Loucy (cell line): ENCODE measurements at regions not wholly inside any gene's neighbourhood (a gene's known extent, or its start where the extent isn't known, plus 50 kb on each side); places are given as distances from the start of the nearest gene placed in this dataset.

Experiments used
- H2AFZ ChIP-seq: fragments of 200-600 bp; sonication (generic); 2 replicates; pipeline ENCODE4 v1.6.0; 2016; ENCODE audit warnings: antibody characterized with exemption, mild to moderate bottlenecking, low read length, moderate library complexity
- H3F3A ChIP-seq: fragments of 200-600 bp; 2 replicates; pipeline ENCODE4 v1.6.0; 2016; ENCODE audit warnings: antibody characterized with exemption, low read depth, mild to moderate bottlenecking
- H3K27me3 ChIP-seq: fragments of 200-600 bp; sonication (generic); 2 replicates; pipeline ENCODE4 v1.6.1; 2014; ENCODE audit warnings: low read length, mild to moderate bottlenecking; ENCODE audit not compliant: insufficient read depth, poor library complexity, severe bottlenecking
- H3K36me3 ChIP-seq: fragments of 200-600 bp; sonication (generic); 2 replicates; pipeline ENCODE4 v1.6.1; 2016; ENCODE audit warnings: low read length; ENCODE audit not compliant: insufficient read depth
- H3K4me1 ChIP-seq: fragments of 200-600 bp; sonication (generic); 2 replicates; pipeline ENCODE4 v1.5.1; 2014; ENCODE audit warnings: low read length, mild to moderate bottlenecking; ENCODE audit not compliant: insufficient read depth, poor library complexity, severe bottlenecking
- H3K4me2 ChIP-seq: fragments of 200-600 bp; sonication (generic); 2 replicates; pipeline ENCODE4 v1.6.0; 2014; ENCODE audit warnings: antibody characterized with exemption, low read length, low read depth, mild to moderate bottlenecking; ENCODE audit not compliant: poor library complexity, severe bottlenecking
- H3K4me3 ChIP-seq: fragments of 200-600 bp; sonication (generic); 2 replicates; pipeline ENCODE4 v1.5.1; 2014; ENCODE audit warnings: low read length, mild to moderate bottlenecking, mixed read lengths; ENCODE audit not compliant: poor library complexity, severe bottlenecking
- H3K79me2 ChIP-seq: fragments of 200-600 bp; sonication (generic); 2 replicates; pipeline ENCODE4 v1.6.1; 2014; ENCODE audit warnings: low read length; ENCODE audit not compliant: insufficient read depth
- H3K9ac ChIP-seq: fragments of 200-600 bp; sonication (generic); 2 replicates; pipeline ENCODE4 v1.6.0; 2014; ENCODE audit warnings: mild to moderate bottlenecking, low read depth, low read length, moderate library complexity; ENCODE audit not compliant: poor library complexity, severe bottlenecking
- H3K9me2 ChIP-seq: fragments of 200-600 bp; sonication (generic); replicated peaks from 2 replicates; pipeline ENCODE4 v1.6.1; 2016; ENCODE audit warnings: low read depth, low read length, mixed read lengths
- H3K9me3 ChIP-seq: fragments of 200-600 bp; sonication (generic); 2 replicates; pipeline ENCODE4 v1.6.1; 2014; ENCODE audit warnings: mild to moderate bottlenecking, antibody characterized with exemption, low read length, low read depth; ENCODE audit not compliant: insufficient read depth
- H4K20me1 ChIP-seq: fragments of 200-600 bp; sonication (generic); 2 replicates; pipeline ENCODE4 v1.6.0; 2014; ENCODE audit warnings: antibody characterized with exemption, low read length, mild to moderate bottlenecking; ENCODE audit not compliant: insufficient read depth, poor library complexity, severe bottlenecking
- EZH2phosphoT487 ChIP-seq: fragments of 200-600 bp; IDR thresholded peaks from 2 replicates; pipeline ENCODE4 v1.6.1; 2018; ENCODE audit warnings: antibody characterized with exemption, mild to moderate bottlenecking, moderate library complexity, borderline replicate concordance
- TF ChIP-seq, protein P1 (sequence below): fragments of 200-600 bp; sonication (generic); conservative IDR thresholded peaks from 2 replicates; pipeline ENCODE4 v1.5.1; 2014; ENCODE audit warnings: mild to moderate bottlenecking, antibody characterized with exemption, low read length

DNA sequence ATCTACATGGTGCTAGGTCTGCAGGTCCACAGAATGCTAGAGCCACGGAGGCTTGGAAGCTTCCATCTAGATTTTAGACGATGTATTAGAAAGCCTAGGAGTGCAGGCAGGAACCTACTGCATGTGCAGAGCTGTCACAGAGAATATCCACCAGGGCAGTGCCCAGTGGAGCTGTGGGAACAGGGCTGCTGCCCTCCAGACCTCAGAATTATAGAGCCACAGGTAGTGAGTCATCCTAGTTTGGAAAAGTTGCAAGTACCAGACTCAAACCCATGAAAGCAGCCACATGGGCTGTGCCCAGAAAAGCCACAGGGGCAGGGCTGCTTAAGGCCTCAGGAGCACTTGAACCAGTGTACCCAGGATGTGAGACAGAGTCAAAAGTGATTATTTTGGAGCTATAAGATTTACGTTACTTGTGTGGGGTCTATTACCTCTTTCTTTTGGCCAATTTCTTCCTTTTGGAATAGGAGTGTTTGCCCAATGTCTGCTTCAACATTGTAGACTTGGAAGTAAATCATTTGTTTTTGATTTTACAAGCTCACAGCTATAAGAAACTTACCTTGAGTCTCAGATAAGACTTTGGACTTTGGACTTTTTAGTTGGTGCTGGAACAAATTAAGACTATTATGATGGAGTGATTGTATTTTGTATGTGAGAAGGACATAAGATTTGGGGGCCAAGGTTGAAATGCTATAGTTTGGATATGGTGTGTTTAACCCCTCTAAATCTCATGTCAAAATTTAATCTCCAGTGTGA, 143.5 kb upstream of the CHRDL1 start:
- H3K4me3 ChIP-seq: no peak overlapping the region
- no peaks in the 10 kb centered on the region for H4K20me1 ChIP-seq
- H3K9me3 ChIP-seq: no peaks in the 10 kb centered on the region
- no peaks in the 10 kb centered on the region for H3K79me2 ChIP-seq
- H3K4me2 ChIP-seq: no peak overlapping the region
- H3K9me2 ChIP-seq: no peaks in the 10 kb centered on the region
- H2AFZ ChIP-seq: no peak overlapping the region
- H3K27me3 ChIP-seq: no peaks in the 10 kb centered on the region
- H3F3A ChIP-seq: no peaks in the 10 kb centered on the region
- TF ChIP-seq, protein P1, sequence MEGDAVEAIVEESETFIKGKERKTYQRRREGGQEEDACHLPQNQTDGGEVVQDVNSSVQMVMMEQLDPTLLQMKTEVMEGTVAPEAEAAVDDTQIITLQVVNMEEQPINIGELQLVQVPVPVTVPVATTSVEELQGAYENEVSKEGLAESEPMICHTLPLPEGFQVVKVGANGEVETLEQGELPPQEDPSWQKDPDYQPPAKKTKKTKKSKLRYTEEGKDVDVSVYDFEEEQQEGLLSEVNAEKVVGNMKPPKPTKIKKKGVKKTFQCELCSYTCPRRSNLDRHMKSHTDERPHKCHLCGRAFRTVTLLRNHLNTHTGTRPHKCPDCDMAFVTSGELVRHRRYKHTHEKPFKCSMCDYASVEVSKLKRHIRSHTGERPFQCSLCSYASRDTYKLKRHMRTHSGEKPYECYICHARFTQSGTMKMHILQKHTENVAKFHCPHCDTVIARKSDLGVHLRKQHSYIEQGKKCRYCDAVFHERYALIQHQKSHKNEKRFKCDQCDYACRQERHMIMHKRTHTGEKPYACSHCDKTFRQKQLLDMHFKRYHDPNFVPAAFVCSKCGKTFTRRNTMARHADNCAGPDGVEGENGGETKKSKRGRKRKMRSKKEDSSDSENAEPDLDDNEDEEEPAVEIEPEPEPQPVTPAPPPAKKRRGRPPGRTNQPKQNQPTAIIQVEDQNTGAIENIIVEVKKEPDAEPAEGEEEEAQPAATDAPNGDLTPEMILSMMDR: no peak
- TF ChIP-seq EZH2phosphoT487: no peak
- no peaks in the 10 kb centered on the region for H3K36me3 ChIP-seq
- no peak overlapping the region for H3K9ac ChIP-seq
- H3K4me1 ChIP-seq: no peaks in the 10 kb centered on the region

DNA sequence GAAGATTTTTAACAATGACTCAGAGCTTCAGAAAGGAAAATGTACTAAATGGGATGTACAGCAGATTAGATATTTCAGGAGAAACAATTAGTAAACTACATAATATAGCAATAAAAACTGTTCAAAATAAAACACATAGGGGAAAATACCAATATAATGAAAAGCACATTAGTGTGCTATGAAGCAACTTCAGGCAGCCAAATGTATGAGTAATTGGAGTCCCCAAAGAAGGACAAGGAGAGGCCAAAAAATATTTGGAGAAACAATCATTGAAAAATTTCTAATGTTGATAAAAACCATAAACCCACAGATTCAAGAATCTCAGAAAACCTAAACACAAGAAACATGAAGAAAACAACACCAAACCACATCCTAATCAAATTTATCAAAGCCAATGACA, 129.3 kb upstream of the CHRDL1 start:
- no peaks in the 10 kb centered on the region for H3K79me2 ChIP-seq
- no peaks in the 10 kb centered on the region for H3K9me2 ChIP-seq
- no peak overlapping the region for H2AFZ ChIP-seq
- H3F3A ChIP-seq: no peaks in the 10 kb centered on the region
- no peaks in the 10 kb centered on the region for H3K36me3 ChIP-seq
- no peak overlapping the region for H3K4me3 ChIP-seq
- no peaks in the 10 kb centered on the region for H3K4me1 ChIP-seq
- H3K9me3 ChIP-seq: no peaks in the 10 kb centered on the region
- no peaks in the 10 kb centered on the region for H4K20me1 ChIP-seq
- H3K9ac ChIP-seq: no peak overlapping the region
- H3K27me3 ChIP-seq: no peaks in the 10 kb centered on the region
- TF ChIP-seq, protein P1: no peak
- no peak for TF ChIP-seq EZH2phosphoT487
- H3K4me2 ChIP-seq: no peak overlapping the region

DNA sequence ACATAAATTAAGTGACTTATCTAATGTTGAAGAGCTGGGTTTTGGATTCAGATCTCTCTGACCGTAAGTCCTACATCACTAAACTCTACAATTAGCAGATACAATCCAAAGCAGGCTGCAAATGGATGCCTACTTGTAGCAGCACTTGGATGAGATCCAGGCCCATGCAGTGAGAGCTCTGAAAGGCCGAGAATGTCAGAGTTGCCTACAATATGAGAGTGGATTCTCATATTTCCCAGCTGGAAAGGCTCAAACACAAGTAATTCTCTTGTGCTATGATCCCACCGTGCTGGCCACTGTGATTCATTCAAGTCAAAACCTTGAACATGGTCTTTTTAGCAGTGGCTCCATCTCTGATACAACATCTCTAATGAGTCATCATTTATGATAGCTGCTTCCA, 125.4 kb upstream of the CHRDL1 start:
- Histone ChIP-seq H3K4me3 (no peak overlapping the region), H3K9me2 (no peaks in the 10 kb centered on the region), H3K27me3 (no peaks in the 10 kb centered on the region), H3K4me1 (no peaks in the 10 kb centered on the region), H3F3A (no peaks in the 10 kb centered on the region), H2AFZ (no peak overlapping the region), H4K20me1 (no peaks in the 10 kb centered on the region), H3K9ac (no peak overlapping the region), H3K4me2 (no peak overlapping the region), H3K79me2 (no peaks in the 10 kb centered on the region), H3K9me3 (no peaks in the 10 kb centered on the region), H3K36me3 (no peaks in the 10 kb centered on the region)
- TF ChIP-seq, protein P1: no peak
- no peak for TF ChIP-seq EZH2phosphoT487
